ENCODE measurements at regions not wholly inside any gene's neighbourhood (a gene's known extent, or its start where the extent isn't known, plus 50 kb on each side); places are given as distances from the start of the nearest gene placed in this dataset.

DNA sequence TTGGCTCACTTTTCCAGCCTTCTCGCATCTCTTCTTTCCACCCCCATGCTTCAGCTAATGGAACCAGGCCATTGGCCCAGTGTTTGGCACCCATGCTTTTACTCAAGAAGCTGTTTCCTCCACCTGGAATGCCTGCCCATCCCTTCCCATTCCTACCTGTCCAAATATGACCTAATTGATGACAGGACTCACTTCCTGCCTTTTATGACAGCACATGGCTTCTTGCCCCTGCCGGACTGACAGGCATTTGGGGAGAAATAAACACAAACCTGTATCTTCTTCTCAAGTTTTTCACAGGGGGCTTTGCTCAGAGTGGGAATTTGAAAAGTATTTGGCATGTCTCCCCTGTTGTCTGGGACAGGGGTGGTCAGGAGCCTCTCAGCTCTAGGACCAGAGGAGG lies 120.1 kb downstream of the ABHD5 start:
- Histone ChIP-seq H3K4me1 (ENCODE audit: control insufficient read depth, insufficient read depth, low read length, poor library complexity, severe bottlenecking) (no peaks in the 10 kb centered on the region), H3K36me3 (ENCODE audit: control insufficient read depth, insufficient read depth, low read length) (no peaks in the 10 kb centered on the region), H3K9me3 (ENCODE audit: control insufficient read depth in 2 of 2, low read length in 2 of 2) (no peaks in the 10 kb centered on the region), H3K27ac (ENCODE audit: insufficient read depth, low read length, poor library complexity, severe bottlenecking) (no peak overlapping the region), H3K27me3 (ENCODE audit: control insufficient read depth, insufficient read depth, low read length) (no peaks in the 10 kb centered on the region), H3K4me3 (ENCODE audit: low read depth, low read length) (no peak overlapping the region)
- DNase-seq (no peak), ATAC-seq (ENCODE audit: low read depth in 2 of 2) (no peak)
- peaks cover 0 to 4% (median 2%) of the 10 kb centered on the region in 7 donors for H3K9me3 Mint-ChIP-seq
- H3K4me3 Mint-ChIP-seq: no peak overlapping the region
- H3K36me3 Mint-ChIP-seq: no peaks in the 10 kb centered on the region
- no peak overlapping the region for H3K27ac Mint-ChIP-seq
- H3K4me1 Mint-ChIP-seq: no peaks in the 10 kb centered on the region
- H3K27me3 Mint-ChIP-seq: peaks cover 16% of the 10 kb centered on the region

- no peaks in the 10 kb centered on the region for H3K4me1 ChIP-seq (ENCODE audit: control insufficient read depth, insufficient read depth, low read length, poor library complexity, severe bottlenecking)
- no peaks in the 10 kb centered on the region for H3K36me3 ChIP-seq (ENCODE audit: control insufficient read depth, insufficient read depth, low read length)
- Mint-ChIP-seq H3K27ac (no peak overlapping the region), H3K9me3 (peaks cover 0 to 4% (median under 1%) of the 10 kb centered on the region in 7 donors), H3K36me3 (no peaks in the 10 kb centered on the region), H3K27me3 (peaks cover 21% of the 10 kb centered on the region), H3K4me1 (no peaks in the 10 kb centered on the region), H3K4me3 (no peak overlapping the region)
- H3K27me3 ChIP-seq (ENCODE audit: control insufficient read depth, insufficient read depth, low read length): peaks cover 6% of the 10 kb centered on the region
- ATAC-seq (ENCODE audit: low read depth in 2 of 2) (no peak), DNase-seq (no peak)
- no peaks in the 10 kb centered on the region for H3K9me3 ChIP-seq (ENCODE audit: control insufficient read depth in 2 of 2, low read length in 2 of 2)
- no peak overlapping the region for H3K27ac ChIP-seq (ENCODE audit: insufficient read depth, low read length, poor library complexity, severe bottlenecking)
- no peak overlapping the region for H3K4me3 ChIP-seq (ENCODE audit: low read depth, low read length)
Observed at GRCh38 chr3:43814461-43814860, 123.7 kb downstream of the ABHD5 start.

DNA sequence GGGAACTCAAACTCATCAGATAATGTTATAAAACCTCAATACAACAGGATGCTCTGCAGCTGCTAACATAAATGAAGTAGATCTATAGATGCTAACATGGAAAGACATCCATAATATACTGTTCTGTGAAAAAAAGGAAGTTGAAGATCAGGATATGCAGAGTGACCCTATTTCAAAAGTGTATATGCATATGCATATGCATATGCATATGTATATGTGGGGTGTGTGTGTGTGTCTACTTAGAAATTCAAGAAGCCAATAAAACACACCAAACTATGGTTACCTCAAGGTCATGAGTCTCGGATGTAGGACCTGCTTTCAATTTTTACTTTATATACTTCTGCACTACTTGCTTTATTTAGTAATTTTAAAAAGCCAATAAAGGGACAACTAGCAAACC lies 125.6 kb downstream of the ABHD5 start:
- no peaks in the 10 kb centered on the region for H3K36me3 ChIP-seq (ENCODE audit: control insufficient read depth, insufficient read depth, low read length)
- Mint-ChIP-seq H3K9me3 (peaks cover 0 to 4% (median 1%) of the 10 kb centered on the region in 7 donors), H3K4me3 (no peak overlapping the region), H3K36me3 (no peaks in the 10 kb centered on the region), H3K27me3 (peaks cover 16% of the 10 kb centered on the region), H3K4me1 (no peaks in the 10 kb centered on the region), H3K27ac (no peak overlapping the region)
- no peak for DNase-seq
- no peak overlapping the region for H3K4me3 ChIP-seq (ENCODE audit: low read depth, low read length)
- H3K9me3 ChIP-seq (ENCODE audit: control insufficient read depth in 2 of 2, low read length in 2 of 2): no peaks in the 10 kb centered on the region
- H3K27me3 ChIP-seq (ENCODE audit: control insufficient read depth, insufficient read depth, low read length): peaks cover 6% of the 10 kb centered on the region
- no peaks in the 10 kb centered on the region for H3K4me1 ChIP-seq (ENCODE audit: control insufficient read depth, insufficient read depth, low read length, poor library complexity, severe bottlenecking)
- ATAC-seq (ENCODE audit: low read depth in 2 of 2): no peak
- H3K27ac ChIP-seq (ENCODE audit: insufficient read depth, low read length, poor library complexity, severe bottlenecking): no peak overlapping the region

DNA sequence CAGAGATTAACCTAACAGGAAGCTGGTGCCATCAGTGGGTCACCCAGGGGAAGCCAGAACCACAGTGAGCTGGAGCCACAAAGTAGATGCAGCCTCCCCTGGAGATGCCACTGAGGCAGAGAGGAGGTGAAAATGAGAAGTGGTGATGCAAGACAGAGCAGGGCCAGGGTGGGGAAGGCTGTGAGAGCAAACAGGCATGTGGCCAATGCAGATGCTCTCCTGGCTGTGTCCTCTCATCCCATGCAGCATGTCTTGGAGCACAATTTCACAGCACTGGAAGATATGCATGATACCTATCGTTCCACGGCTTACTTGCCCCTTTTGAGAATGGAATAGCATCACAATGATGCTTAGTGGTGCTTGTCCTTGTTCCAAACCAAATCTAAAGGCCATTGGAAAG lies 126.3 kb downstream of the ABHD5 start:
- H3K36me3 Mint-ChIP-seq: no peaks in the 10 kb centered on the region
- no peak for DNase-seq

DNA sequence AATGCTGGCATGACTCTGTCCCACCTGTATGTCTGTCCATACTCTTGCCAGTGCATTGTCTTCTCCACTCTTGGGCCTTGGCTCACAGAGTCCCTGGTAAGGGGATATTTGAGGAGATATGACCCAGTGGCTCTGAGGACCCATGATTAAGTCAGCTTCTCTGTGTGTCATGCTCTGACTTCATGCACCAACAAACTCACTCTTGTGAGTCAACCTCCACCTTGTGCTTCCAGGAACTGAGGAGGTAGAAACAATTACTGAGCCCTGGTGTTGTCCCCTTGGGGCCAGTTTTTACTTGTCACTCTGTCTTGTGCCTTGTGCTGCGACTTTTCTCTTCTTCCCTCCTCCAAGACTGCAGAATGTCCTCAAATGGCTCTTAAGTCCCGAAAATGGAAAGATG lies 127.1 kb downstream of the ABHD5 start:
- Mint-ChIP-seq H3K27ac (no peak overlapping the region), H3K9me3 (peaks cover 0 to 4% (median 1%) of the 10 kb centered on the region in 7 donors), H3K27me3 (peaks cover 22% of the 10 kb centered on the region), H3K36me3 (no peaks in the 10 kb centered on the region), H3K4me3 (no peak overlapping the region), H3K4me1 (no peaks in the 10 kb centered on the region)
- DNase-seq: no peak
- Histone ChIP-seq H3K4me3 (ENCODE audit: low read depth, low read length) (no peak overlapping the region), H3K27ac (ENCODE audit: insufficient read depth, low read length, poor library complexity, severe bottlenecking) (no peak overlapping the region), H3K36me3 (ENCODE audit: control insufficient read depth, insufficient read depth, low read length) (no peaks in the 10 kb centered on the region), H3K4me1 (ENCODE audit: control insufficient read depth, insufficient read depth, low read length, poor library complexity, severe bottlenecking) (no peaks in the 10 kb centered on the region), H3K9me3 (ENCODE audit: control insufficient read depth in 2 of 2, low read length in 2 of 2) (no peaks in the 10 kb centered on the region), H3K27me3 (ENCODE audit: control insufficient read depth, insufficient read depth, low read length) (peaks cover 6% of the 10 kb centered on the region)
- no peak for ATAC-seq (ENCODE audit: low read depth in 2 of 2)

More for the DNA sequence above, 126.3 kb downstream of the ABHD5 start:
- H3K27ac ChIP-seq (ENCODE audit: insufficient read depth, low read length, poor library complexity, severe bottlenecking): no peak overlapping the region
- peaks cover 22% of the 10 kb centered on the region for H3K27me3 Mint-ChIP-seq
- no peak overlapping the region for H3K4me3 ChIP-seq (ENCODE audit: low read depth, low read length)
- no peak for ATAC-seq (ENCODE audit: low read depth in 2 of 2)
- H3K4me3 Mint-ChIP-seq: no peak overlapping the region
- H3K4me1 Mint-ChIP-seq: no peaks in the 10 kb centered on the region
- H3K36me3 ChIP-seq (ENCODE audit: control insufficient read depth, insufficient read depth, low read length): no peaks in the 10 kb centered on the region
- H3K27ac Mint-ChIP-seq: no peak overlapping the region
- no peaks in the 10 kb centered on the region for H3K9me3 ChIP-seq (ENCODE audit: control insufficient read depth in 2 of 2, low read length in 2 of 2)
- no peaks in the 10 kb centered on the region for H3K4me1 ChIP-seq (ENCODE audit: control insufficient read depth, insufficient read depth, low read length, poor library complexity, severe bottlenecking)
- peaks cover 0 to 4% (median 1%) of the 10 kb centered on the region in 7 donors for H3K9me3 Mint-ChIP-seq
- H3K27me3 ChIP-seq (ENCODE audit: control insufficient read depth, insufficient read depth, low read length): peaks cover 6% of the 10 kb centered on the region

DNA sequence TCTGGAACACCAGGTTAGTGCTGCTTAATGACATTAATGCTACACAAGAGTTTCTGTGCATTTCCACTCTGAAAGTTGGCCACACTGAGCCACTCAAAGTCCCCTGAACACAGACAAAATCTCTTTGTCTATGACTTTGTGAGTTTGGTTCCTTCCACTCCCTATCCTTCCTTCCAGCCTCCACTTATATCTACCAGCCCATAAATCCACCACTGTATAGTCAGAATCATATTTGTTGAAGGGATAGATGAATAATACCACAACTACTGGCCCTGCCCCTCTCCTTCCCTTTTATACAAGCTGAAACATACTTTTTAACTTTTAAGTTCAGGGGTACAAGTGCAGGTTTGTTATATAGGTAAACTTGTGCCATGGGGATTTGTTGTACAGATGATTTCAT lies 127.5 kb downstream of the ABHD5 start:
- Mint-ChIP-seq H3K27me3 (peaks cover 20% of the 10 kb centered on the region), H3K27ac (no peak overlapping the region), H3K36me3 (no peaks in the 10 kb centered on the region), H3K4me1 (no peaks in the 10 kb centered on the region), H3K9me3 (peaks cover 0 to 2% (median under 1%) of the 10 kb centered on the region in 7 donors), H3K4me3 (no peak overlapping the region)
- H3K27me3 ChIP-seq (ENCODE audit: control insufficient read depth, insufficient read depth, low read length): peaks cover 6% of the 10 kb centered on the region
- no peak overlapping the region for H3K4me3 ChIP-seq (ENCODE audit: low read depth, low read length)
- no peak for DNase-seq
- ATAC-seq (ENCODE audit: low read depth in 2 of 2): no peak
- no peaks in the 10 kb centered on the region for H3K9me3 ChIP-seq (ENCODE audit: control insufficient read depth in 2 of 2, low read length in 2 of 2)
- H3K27ac ChIP-seq (ENCODE audit: insufficient read depth, low read length, poor library complexity, severe bottlenecking): no peak overlapping the region
- no peaks in the 10 kb centered on the region for H3K36me3 ChIP-seq (ENCODE audit: control insufficient read depth, insufficient read depth, low read length)
- no peaks in the 10 kb centered on the region for H3K4me1 ChIP-seq (ENCODE audit: control insufficient read depth, insufficient read depth, low read length, poor library complexity, severe bottlenecking)

- DNase-seq (no peak), ATAC-seq (ENCODE audit: low read depth in 2 of 2) (no peak)
- Histone ChIP-seq H3K27me3 (ENCODE audit: control insufficient read depth, insufficient read depth, low read length) (peaks cover 2% of the 10 kb centered on the region), H3K9me3 (ENCODE audit: control insufficient read depth in 2 of 2, low read length in 2 of 2) (peaks cover 5 to 14% of the 10 kb centered on the region in 2 experiments), H3K4me3 (ENCODE audit: low read depth, low read length) (no peak overlapping the region), H3K36me3 (ENCODE audit: control insufficient read depth, insufficient read depth, low read length) (no peaks in the 10 kb centered on the region), H3K4me1 (ENCODE audit: control insufficient read depth, insufficient read depth, low read length, poor library complexity, severe bottlenecking) (no peaks in the 10 kb centered on the region), H3K27ac (ENCODE audit: insufficient read depth, low read length, poor library complexity, severe bottlenecking) (no peak overlapping the region)
- H3K4me3 Mint-ChIP-seq: no peak overlapping the region
- H3K36me3 Mint-ChIP-seq: peaks cover 7% of the 10 kb centered on the region
- H3K27ac Mint-ChIP-seq: no peak overlapping the region
- H3K9me3 Mint-ChIP-seq: peaks cover 0 to 14% (median 10%) of the 10 kb centered on the region in 7 donors
- peaks cover 11% of the 10 kb centered on the region for H3K27me3 Mint-ChIP-seq
- peaks cover 0 to 5% (median 0%) of the 10 kb centered on the region in 4 donors for H3K4me1 Mint-ChIP-seq
Observed at GRCh38 chr3:43838009-43838758, 147.4 kb downstream of the ABHD5 start.

GRCh38 chr3:43838877-43839276 lies 148.1 kb downstream of the ABHD5 start:
- Histone ChIP-seq H3K36me3 (ENCODE audit: control insufficient read depth, insufficient read depth, low read length) (no peaks in the 10 kb centered on the region), H3K4me1 (ENCODE audit: control insufficient read depth, insufficient read depth, low read length, poor library complexity, severe bottlenecking) (no peaks in the 10 kb centered on the region), H3K4me3 (ENCODE audit: low read depth, low read length) (no peak overlapping the region), H3K9me3 (ENCODE audit: control insufficient read depth in 2 of 2, low read length in 2 of 2) (peaks cover 5 to 14% of the 10 kb centered on the region in 2 experiments), H3K27ac (ENCODE audit: insufficient read depth, low read length, poor library complexity, severe bottlenecking) (no peak overlapping the region), H3K27me3 (ENCODE audit: control insufficient read depth, insufficient read depth, low read length) (no peaks in the 10 kb centered on the region)
- Mint-ChIP-seq H3K36me3 (peaks cover 7% of the 10 kb centered on the region), H3K4me3 (no peak overlapping the region), H3K9me3 (peaks cover 0 to 14% (median 10%) of the 10 kb centered on the region in 7 donors), H3K4me1 (peaks cover 0 to under 1% (median 0%) of the 10 kb centered on the region in 4 donors), H3K27ac (no peak overlapping the region), H3K27me3 (peaks cover 11% of the 10 kb centered on the region)
- ATAC-seq (ENCODE audit: low read depth in 2 of 2) (no peak), DNase-seq (no peak)

Data from CD4-positive, CD25-positive, alpha-beta regulatory T cell (primary cell).